K562 (cell line): ENCODE measurements at regions not wholly inside any gene's neighbourhood (a gene's known extent, or its start where the extent isn't known, plus 50 kb on each side); places are given as distances from the start of the nearest gene placed in this dataset.

ENCODE experiments used
- EP300 ChIP-seq: IDR thresholded peaks from 2 replicates; pipeline ENCODE4 v1.6.1; 2012; ENCODE audit warnings: low read length, improper control_type of control experiment
- ERF ChIP-seq: fragments of 450-650 bp; formaldehyde crosslinking; IDR thresholded peaks from 2 replicates; pipeline ENCODE4 v1.4.0; 2020; ENCODE audit warnings: mild to moderate bottlenecking, mixed read lengths
- FOSL1 ChIP-seq: fragments of 200-800 bp; sonication (Bioruptor generic); conservative IDR thresholded peaks from 2 replicates; pipeline ENCODE4 v1.6.1; 2016; ENCODE audit warnings: missing genetic modification characterization, missing compliant biosample characterization
- MLLT1 ChIP-seq, 2 experiments: fragments of 450-650 bp; IDR thresholded peaks; 2 replicates each; pipeline ENCODE4 v1.6.1; 2016
- NFRKB ChIP-seq: fragments of 450-650 bp; IDR thresholded peaks from 2 replicates; pipeline ENCODE4 v1.6.1; 2016; ENCODE audit warnings: low read depth
- SRSF9 ChIP-seq: fragments of 200-400 bp; formaldehyde crosslinking; IDR thresholded peaks from 2 replicates; pipeline ENCODE4 v1.6.1; 2017; ENCODE audit warnings: low read depth, low read length, borderline replicate concordance
- ZBTB8A ChIP-seq: fragments of 450-650 bp; IDR thresholded peaks from 2 replicates; pipeline ENCODE4 v1.6.1; 2018; ENCODE audit warnings: mild to moderate bottlenecking, moderate library complexity; ENCODE audit not compliant: partially characterized antibody
- ZFP36 ChIP-seq: fragments of 150-350 bp; IDR thresholded peaks from 2 replicates; pipeline ENCODE4 v1.6.1; 2018; ENCODE audit warnings: low read length, low read depth; ENCODE audit not compliant: partially characterized antibody
- ZNF12 ChIP-seq: sonication (generic); formaldehyde crosslinking; IDR thresholded peaks from 2 replicates; pipeline ENCODE4 v1.4.0; 2020; ENCODE audit warnings: mild to moderate bottlenecking, missing genetic modification reagents
- TF ChIP-seq, protein P1 (sequence below), 3 experiments: fragments of 200-800 bp in 1 of 3; fragments of 250-450 bp in 1 of 3; fragments of 450-650 bp in 1 of 3; sonication (Bioruptor Pico) in 1 of 3; sonication (Bioruptor generic) in 1 of 3; formaldehyde crosslinking in 1 of 3; IDR thresholded peaks; 2 replicates each; pipeline versions ENCODE4 v1.6.1 to v1.8.0; 2016 to 2022; ENCODE audit warnings: mild to moderate bottlenecking in 2 of 3, missing genetic modification characterization in 2 of 3, missing compliant biosample characterization in 1 of 3, moderate library complexity in 1 of 3

DNA sequence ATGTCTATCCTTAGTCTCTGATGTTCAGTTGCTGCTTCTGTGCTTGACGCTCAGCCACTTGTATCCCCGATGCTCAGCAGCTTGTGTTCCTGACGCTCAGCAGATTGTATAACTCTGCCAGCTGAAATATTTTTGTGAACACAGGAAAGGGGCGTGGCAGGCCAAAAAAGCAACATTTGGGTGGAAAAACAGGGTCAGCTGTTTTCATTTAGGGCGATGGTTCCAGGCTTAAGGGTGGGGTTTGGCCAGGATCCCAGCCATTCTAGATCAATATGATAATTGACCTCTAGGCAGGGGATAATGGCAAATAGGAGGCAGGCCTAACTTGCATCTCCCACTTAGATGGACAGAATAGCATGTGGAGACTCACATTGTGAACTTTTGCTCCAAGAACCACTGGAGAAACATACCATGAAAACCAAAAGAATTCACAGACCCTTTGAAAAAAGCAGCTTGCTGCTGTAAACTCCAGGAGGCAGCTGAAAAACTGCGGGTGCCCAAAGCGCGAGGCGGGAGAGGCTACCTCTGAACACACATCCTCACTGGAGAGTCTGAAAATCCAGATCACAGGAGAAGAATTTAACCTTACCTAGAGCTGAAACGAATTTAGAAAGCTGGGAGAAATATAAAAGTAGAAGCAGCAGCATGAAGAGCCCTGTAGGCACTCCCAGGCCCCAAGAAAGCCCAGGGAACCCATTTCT is 58.3 kb downstream of the ZNF648 start:
- TF ChIP-seq SRSF9 = no peak
- no peak for TF ChIP-seq MLLT1 (IDR thresholded peaks at IDR 0.05)
- TF ChIP-seq NFRKB = no peak
- no peak for TF ChIP-seq ZBTB8A
- TF ChIP-seq EP300 = no peak
- no peak for TF ChIP-seq ERF (CRISPR knock-in tag)
- TF ChIP-seq, protein P1, sequence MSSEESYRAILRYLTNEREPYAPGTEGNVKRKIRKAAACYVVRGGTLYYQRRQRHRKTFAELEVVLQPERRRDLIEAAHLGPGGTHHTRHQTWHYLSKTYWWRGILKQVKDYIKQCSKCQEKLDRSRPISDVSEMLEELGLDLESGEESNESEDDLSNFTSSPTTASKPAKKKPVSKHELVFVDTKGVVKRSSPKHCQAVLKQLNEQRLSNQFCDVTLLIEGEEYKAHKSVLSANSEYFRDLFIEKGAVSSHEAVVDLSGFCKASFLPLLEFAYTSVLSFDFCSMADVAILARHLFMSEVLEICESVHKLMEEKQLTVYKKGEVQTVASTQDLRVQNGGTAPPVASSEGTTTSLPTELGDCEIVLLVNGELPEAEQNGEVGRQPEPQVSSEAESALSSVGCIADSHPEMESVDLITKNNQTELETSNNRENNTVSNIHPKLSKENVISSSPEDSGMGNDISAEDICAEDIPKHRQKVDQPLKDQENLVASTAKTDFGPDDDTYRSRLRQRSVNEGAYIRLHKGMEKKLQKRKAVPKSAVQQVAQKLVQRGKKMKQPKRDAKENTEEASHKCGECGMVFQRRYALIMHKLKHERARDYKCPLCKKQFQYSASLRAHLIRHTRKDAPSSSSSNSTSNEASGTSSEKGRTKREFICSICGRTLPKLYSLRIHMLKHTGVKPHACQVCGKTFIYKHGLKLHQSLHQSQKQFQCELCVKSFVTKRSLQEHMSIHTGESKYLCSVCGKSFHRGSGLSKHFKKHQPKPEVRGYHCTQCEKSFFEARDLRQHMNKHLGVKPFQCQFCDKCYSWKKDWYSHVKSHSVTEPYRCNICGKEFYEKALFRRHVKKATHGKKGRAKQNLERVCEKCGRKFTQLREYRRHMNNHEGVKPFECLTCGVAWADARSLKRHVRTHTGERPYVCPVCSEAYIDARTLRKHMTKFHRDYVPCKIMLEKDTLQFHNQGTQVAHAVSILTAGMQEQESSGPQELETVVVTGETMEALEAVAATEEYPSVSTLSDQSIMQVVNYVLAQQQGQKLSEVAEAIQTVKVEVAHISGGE (CRISPR knock-in tag; IDR thresholded peaks at IDR 0.05) = no peak
- TF ChIP-seq ZFP36 = no peak
- TF ChIP-seq ZNF12 (CRISPR knock-in tag) = no peak
- TF ChIP-seq FOSL1 (tag) = no peak
